ENCODE measurements at regions not wholly inside any gene's neighbourhood (a gene's known extent, or its start where the extent isn't known, plus 50 kb on each side); places are given as distances from the start of the nearest gene placed in this dataset.

- Histone ChIP-seq H3K9ac (ENCODE audit: insufficient read depth in 1 of 2, low read length in 2 of 2) (no peak overlapping the region), H3K27me3 (ENCODE audit: control insufficient read depth in 3 of 3, insufficient read depth in 3 of 3, low read length in 2 of 3) (no peaks in the 10 kb centered on the region), H3K27ac (ENCODE audit: low read depth in 1 of 2, low read length in 1 of 2) (no peak overlapping the region), H3K36me3 (ENCODE audit: control insufficient read depth in 4 of 4, insufficient read depth in 4 of 4, low read length in 4 of 4) (no peaks in the 10 kb centered on the region), H3K4me1 (ENCODE audit: control insufficient read depth in 5 of 5, insufficient read depth in 5 of 5, low read length in 5 of 5) (no peaks in the 10 kb centered on the region), H3K9me3 (ENCODE audit: control insufficient read depth in 4 of 4, insufficient read depth in 3 of 4, low read length in 3 of 4) (no peaks in the 10 kb centered on the region), H3K4me3 (no peak overlapping the region)
- TF ChIP-seq, protein P1, sequence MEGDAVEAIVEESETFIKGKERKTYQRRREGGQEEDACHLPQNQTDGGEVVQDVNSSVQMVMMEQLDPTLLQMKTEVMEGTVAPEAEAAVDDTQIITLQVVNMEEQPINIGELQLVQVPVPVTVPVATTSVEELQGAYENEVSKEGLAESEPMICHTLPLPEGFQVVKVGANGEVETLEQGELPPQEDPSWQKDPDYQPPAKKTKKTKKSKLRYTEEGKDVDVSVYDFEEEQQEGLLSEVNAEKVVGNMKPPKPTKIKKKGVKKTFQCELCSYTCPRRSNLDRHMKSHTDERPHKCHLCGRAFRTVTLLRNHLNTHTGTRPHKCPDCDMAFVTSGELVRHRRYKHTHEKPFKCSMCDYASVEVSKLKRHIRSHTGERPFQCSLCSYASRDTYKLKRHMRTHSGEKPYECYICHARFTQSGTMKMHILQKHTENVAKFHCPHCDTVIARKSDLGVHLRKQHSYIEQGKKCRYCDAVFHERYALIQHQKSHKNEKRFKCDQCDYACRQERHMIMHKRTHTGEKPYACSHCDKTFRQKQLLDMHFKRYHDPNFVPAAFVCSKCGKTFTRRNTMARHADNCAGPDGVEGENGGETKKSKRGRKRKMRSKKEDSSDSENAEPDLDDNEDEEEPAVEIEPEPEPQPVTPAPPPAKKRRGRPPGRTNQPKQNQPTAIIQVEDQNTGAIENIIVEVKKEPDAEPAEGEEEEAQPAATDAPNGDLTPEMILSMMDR (IDR thresholded peaks at IDR 0.05; ENCODE audit: control extremely low read depth, extremely low read depth) = no peak
- ATAC-seq (ENCODE audit: insufficient read depth, low FRiP score) (no peak), DNase-seq (no peak)
- 80 to 82% methylated on average over 4 of the region's 4 CpGs for WGBS, 2 donors
Measured at GRCh38 chr5:40052808-40053207, 626.9 kb upstream of the PTGER4 start.

GRCh38 chr5:40046792-40047191 is 622.0 kb upstream of the DAB2 start:
- TF ChIP-seq, protein P1 (IDR thresholded peaks at IDR 0.05; ENCODE audit: control extremely low read depth, extremely low read depth) = no peak
- Histone ChIP-seq H3K4me3 (no peak overlapping the region), H3K36me3 (ENCODE audit: control insufficient read depth in 4 of 4, insufficient read depth in 4 of 4, low read length in 4 of 4) (no peaks in the 10 kb centered on the region), H3K27me3 (ENCODE audit: control insufficient read depth in 3 of 3, insufficient read depth in 3 of 3, low read length in 2 of 3) (no peaks in the 10 kb centered on the region), H3K9ac (ENCODE audit: insufficient read depth in 1 of 2, low read length in 2 of 2) (no peak overlapping the region), H3K27ac (ENCODE audit: low read depth in 1 of 2, low read length in 1 of 2) (no peak overlapping the region), H3K4me1 (ENCODE audit: control insufficient read depth in 5 of 5, insufficient read depth in 5 of 5, low read length in 5 of 5) (no peaks in the 10 kb centered on the region), H3K9me3 (ENCODE audit: control insufficient read depth in 4 of 4, insufficient read depth in 3 of 4, low read length in 3 of 4) (peaks cover 0 to 5% (median 0%) of the 10 kb centered on the region in 4 donors)
- 78 to 89% methylated on average over 1 of the region's 1 CpG for WGBS, 2 donors
- DNase-seq = no peak
- ATAC-seq (ENCODE audit: insufficient read depth, low FRiP score) = no peak

DNA sequence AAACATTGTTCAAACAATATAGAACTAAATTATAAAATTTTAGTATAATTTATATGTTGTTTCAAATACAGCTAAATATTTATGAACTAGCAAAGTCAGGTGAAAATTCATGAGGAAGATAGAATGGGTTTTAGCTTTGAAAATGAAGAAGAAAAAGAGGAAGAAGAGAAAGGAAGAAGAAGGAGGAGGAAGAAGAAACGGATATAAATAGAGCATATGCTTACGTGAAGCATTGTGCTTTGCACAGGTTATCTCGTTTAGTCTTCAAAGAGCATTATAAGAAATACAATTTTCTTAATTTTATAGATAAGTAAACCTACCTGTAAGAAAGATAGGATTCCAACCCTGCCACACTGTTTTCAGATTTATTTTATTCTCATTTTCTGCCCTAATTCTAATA is 620.6 kb upstream of the DAB2 start:
- no peaks in the 10 kb centered on the region for H3K36me3 ChIP-seq (ENCODE audit: control insufficient read depth in 4 of 4, insufficient read depth in 4 of 4, low read length in 4 of 4)
- H3K27ac ChIP-seq (ENCODE audit: low read depth in 1 of 2, low read length in 1 of 2) = no peak overlapping the region
- H3K4me1 ChIP-seq (ENCODE audit: control insufficient read depth in 5 of 5, insufficient read depth in 5 of 5, low read length in 5 of 5) = no peaks in the 10 kb centered on the region
- TF ChIP-seq, protein P1 (IDR thresholded peaks at IDR 0.05; ENCODE audit: control extremely low read depth, extremely low read depth) = no peak
- DNase-seq (no peak), ATAC-seq (ENCODE audit: insufficient read depth, low FRiP score) (no peak)
- no peak overlapping the region for H3K4me3 ChIP-seq
- H3K9ac ChIP-seq (ENCODE audit: insufficient read depth in 1 of 2, low read length in 2 of 2) = no peak overlapping the region
- H3K9me3 ChIP-seq (ENCODE audit: control insufficient read depth in 4 of 4, insufficient read depth in 3 of 4, low read length in 3 of 4) = peaks cover 0 to 5% (median 0%) of the 10 kb centered on the region in 4 donors
- no peaks in the 10 kb centered on the region for H3K27me3 ChIP-seq (ENCODE audit: control insufficient read depth in 3 of 3, insufficient read depth in 3 of 3, low read length in 2 of 3)
- 44 to 67% methylated on average over 3 of the region's 3 CpGs for WGBS, 2 donors

DNA sequence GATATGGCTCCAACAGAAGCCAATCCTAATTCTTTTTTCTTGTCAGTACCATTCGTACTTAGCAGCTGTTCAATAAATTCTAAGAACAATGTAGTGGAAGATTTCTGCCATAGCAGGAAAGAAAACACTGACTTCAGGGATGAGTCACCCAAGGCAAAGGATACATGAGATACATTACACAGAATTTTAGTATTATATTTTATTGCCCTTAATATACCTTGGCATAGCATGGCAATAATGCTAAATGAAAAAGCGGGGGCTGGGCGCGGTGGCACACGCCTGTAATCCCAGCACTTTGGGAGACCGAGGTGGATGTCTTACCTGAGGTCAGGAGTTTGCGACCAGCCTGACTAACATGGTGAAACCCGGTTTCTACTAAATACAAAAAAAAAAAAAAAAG is 619.1 kb upstream of the DAB2 start:
- Histone ChIP-seq H3K27ac (ENCODE audit: low read depth in 1 of 2, low read length in 1 of 2) (no peak overlapping the region), H3K9ac (ENCODE audit: insufficient read depth in 1 of 2, low read length in 2 of 2) (no peak overlapping the region), H3K4me3 (no peak overlapping the region), H3K27me3 (ENCODE audit: control insufficient read depth in 3 of 3, insufficient read depth in 3 of 3, low read length in 2 of 3) (no peaks in the 10 kb centered on the region), H3K9me3 (ENCODE audit: control insufficient read depth in 4 of 4, insufficient read depth in 3 of 4, low read length in 3 of 4) (peaks cover 0 to 5% (median 0%) of the 10 kb centered on the region in 4 donors), H3K4me1 (ENCODE audit: control insufficient read depth in 5 of 5, insufficient read depth in 5 of 5, low read length in 5 of 5) (no peaks in the 10 kb centered on the region), H3K36me3 (ENCODE audit: control insufficient read depth in 4 of 4, insufficient read depth in 4 of 4, low read length in 4 of 4) (no peaks in the 10 kb centered on the region)
- ATAC-seq (ENCODE audit: insufficient read depth, low FRiP score) (no peak), DNase-seq (no peak)
- 94 to 96% methylated on average over 8 of the region's 8 CpGs for WGBS, 2 donors
- TF ChIP-seq, protein P1 (IDR thresholded peaks at IDR 0.05; ENCODE audit: control extremely low read depth, extremely low read depth) = no peak
